NCI-H128 (cell line): ENCODE measurements at regions not wholly inside any gene's neighbourhood (a gene's known extent, or its start where the extent isn't known, plus 50 kb on each side); places are given as distances from the start of the nearest gene placed in this dataset.

Experiments
- DNase-seq: peaks from one replicate; lab custom pipeline; 2025; ENCODE audit not compliant: unreplicated experiment; lab: John Stamatoyannopoulos, UW

GRCh38 chr2:239544918-239545465 lies 144.2 kb upstream of the HDAC4 start:
- DNase-seq: no peak

GRCh38 chr2:239544143-239544917 lies 143.5 kb upstream of the HDAC4 start:
- DNase-seq: no peak

GRCh38 chr2:239543702-239544101 lies 142.9 kb upstream of the HDAC4 start:
- no peak for DNase-seq

- DNase-seq: no peak
These were observed 139.4 kb upstream of the HDAC4 start for GRCh38 chr2:239540174-239540573.

GRCh38 chr2:239539776-239540100 lies 138.9 kb upstream of the HDAC4 start:
- DNase-seq: no peak

GRCh38 chr2:239539083-239539775 lies 138.4 kb upstream of the HDAC4 start:
- no peak for DNase-seq

GRCh38 chr2:239538357-239539052 lies 137.7 kb upstream of the HDAC4 start:
- no peak for DNase-seq

- DNase-seq: no peak
These were observed 137.0 kb upstream of the HDAC4 start for GRCh38 chr2:239537633-239538356.

- no peak for DNase-seq
These were observed 135.4 kb upstream of the HDAC4 start for GRCh38 chr2:239536186-239536585.

GRCh38 chr2:239535413-239536144 lies 134.8 kb upstream of the HDAC4 start:
- DNase-seq: no peak

GRCh38 chr2:239534581-239535412 lies 134.0 kb upstream of the HDAC4 start:
- no peak for DNase-seq

- no peak for DNase-seq
These were observed 132.9 kb upstream of the HDAC4 start for GRCh38 chr2:239533569-239534316.

GRCh38 chr2:239532859-239533258 lies 132.0 kb upstream of the HDAC4 start:
- DNase-seq: no peak

GRCh38 chr2:239532250-239532649 lies 131.4 kb upstream of the HDAC4 start:
- DNase-seq: no peak

GRCh38 chr2:239531456-239532241 lies 130.8 kb upstream of the HDAC4 start:
- DNase-seq: no peak

- DNase-seq: no peak
These were observed 130.0 kb upstream of the HDAC4 start for GRCh38 chr2:239530749-239531316.

- no peak for DNase-seq
These were observed 128.6 kb upstream of the HDAC4 start for GRCh38 chr2:239529313-239530015.
